OCI-LY3 (cell line): ENCODE measurements at regions not wholly inside any gene's neighbourhood (a gene's known extent, or its start where the extent isn't known, plus 50 kb on each side); places are given as distances from the start of the nearest gene placed in this dataset.
"Not testable (repeated sequence)": the region's sequence is repeated elsewhere in the genome, so short reads cannot be mapped to it uniquely, and the experiment has no call there.

ENCODE experiments used
- H2AFZ ChIP-seq: fragments of 200-600, 300-600 bp; shearing (Covaris generic); 2 replicates; pipeline ENCODE4 v1.6.0; 2014; ENCODE audit warnings: antibody characterized with exemption, low read depth, low read length
- H3K27ac ChIP-seq: fragments of 200-600, 300-600 bp; sonication (generic); 2 replicates; pipeline ENCODE4 v1.5.1; 2014; ENCODE audit warnings: mild to moderate bottlenecking, low read length, moderate library complexity, mixed read lengths
- H3K27me3 ChIP-seq: fragments of 200-600, 300-600 bp; sonication (generic); 2 replicates; pipeline ENCODE4 v1.6.1; 2014; ENCODE audit warnings: low read depth, low read length, mixed read lengths
- H3K36me3 ChIP-seq: fragments of 200-600, 300-600 bp; sonication (generic); replicated peaks from 2 replicates; pipeline ENCODE3; 2014; ENCODE audit warnings: low read depth, low read length, mixed read lengths
- H3K4me1 ChIP-seq: fragments of 300-600, 200-600 bp; sonication (generic); 2 replicates; pipeline ENCODE4 v1.6.1; 2014; ENCODE audit warnings: low read length, mixed read lengths
- H3K4me2 ChIP-seq: fragments of 200-600, 300-600 bp; sonication (generic); 2 replicates; pipeline ENCODE4 v1.6.1; 2014; ENCODE audit warnings: low read length, mixed read lengths
- H3K4me3 ChIP-seq: fragments of 300-600, 200-600 bp; sonication (generic); 2 replicates; pipeline ENCODE4 v1.5.1; 2014; ENCODE audit warnings: antibody characterized with exemption, mild to moderate bottlenecking, low read length, moderate library complexity
- H3K79me2 ChIP-seq: fragments of 300-600, 200-600 bp; shearing (Covaris generic); 2 replicates; pipeline ENCODE4 v1.6.1; 2014; ENCODE audit warnings: mild to moderate bottlenecking, low read length, mixed read lengths
- H3K9ac ChIP-seq: fragments of 300-600, 200-600 bp; shearing (Covaris generic); 2 replicates; pipeline ENCODE4 v1.6.0; 2014; ENCODE audit warnings: mild to moderate bottlenecking, low read length, moderate library complexity
- H3K9me3 ChIP-seq: fragments of 200-600, 300-600 bp; shearing (Covaris generic); 2 replicates; pipeline ENCODE4 v1.6.1; 2014; ENCODE audit warnings: low read length, mixed read lengths; ENCODE audit not compliant: insufficient read depth
- H4K20me1 ChIP-seq: fragments of 200-600, 300-600 bp; sonication (generic); 2 replicates; pipeline ENCODE4 v1.6.1; 2016; ENCODE audit warnings: low read length, mixed read lengths; ENCODE audit not compliant: insufficient read depth
- CTCF ChIP-seq: fragments of 200-600, 300-600 bp; sonication (generic); IDR thresholded peaks from 2 replicates; pipeline ENCODE4 v1.5.1; 2014; ENCODE audit warnings: antibody characterized with exemption, low read length, low read depth
- EZH2phosphoT487 ChIP-seq: fragments of 200-600 bp; shearing (Covaris generic); IDR thresholded peaks from 2 replicates; pipeline ENCODE4 v1.6.1; 2018; ENCODE audit warnings: antibody characterized with exemption, mixed run types, low read depth

GRCh38 chr2:181737302-181737701, 57.0 kb upstream of the NEUROD1 start:
- H2AFZ ChIP-seq, H3K27me3 ChIP-seq, H3K4me3 ChIP-seq, H3K36me3 ChIP-seq, H3K4me2 ChIP-seq, H4K20me1 ChIP-seq, H3K4me1 ChIP-seq, H3K9ac ChIP-seq, H3K9me3 ChIP-seq, H3K27ac ChIP-seq, H3K79me2 ChIP-seq: not testable (repeated sequence)

- no peak overlapping the region for H3K4me2 ChIP-seq
- H3K27ac ChIP-seq, result no peak overlapping the region
- no peak overlapping the region for H3K4me3 ChIP-seq
- no peak overlapping the region for H2AFZ ChIP-seq
- H3K4me1 ChIP-seq, result peaks cover 4% of the 10 kb centered on the region
- H3K9ac ChIP-seq, result no peak overlapping the region
- H3K9me3 ChIP-seq, result no peaks in the 10 kb centered on the region
- no peaks in the 10 kb centered on the region for H4K20me1 ChIP-seq
- no peaks in the 10 kb centered on the region for H3K27me3 ChIP-seq
- no peaks in the 10 kb centered on the region for H3K36me3 ChIP-seq
- no peaks in the 10 kb centered on the region for H3K79me2 ChIP-seq
- TF ChIP-seq EZH2phosphoT487 (no peak), CTCF (no peak)
Measured at GRCh38 chr2:181738074-181738473, 57.8 kb upstream of the NEUROD1 start.

- H3K36me3 ChIP-seq, result no peaks in the 10 kb centered on the region
- H4K20me1 ChIP-seq, result no peaks in the 10 kb centered on the region
- no peak overlapping the region for H2AFZ ChIP-seq
- TF ChIP-seq CTCF, result peak; percentile 11; the same call in 1 of the 2 replicates
- no peak for TF ChIP-seq EZH2phosphoT487
- H3K4me2 ChIP-seq, result no peak overlapping the region
- H3K4me3 ChIP-seq, result no peak overlapping the region
- no peaks in the 10 kb centered on the region for H3K27me3 ChIP-seq
- no peak overlapping the region for H3K9ac ChIP-seq
- no peaks in the 10 kb centered on the region for H3K79me2 ChIP-seq
- H3K27ac ChIP-seq, result no peak overlapping the region
- no peaks in the 10 kb centered on the region for H3K9me3 ChIP-seq
- H3K4me1 ChIP-seq, result peaks cover 9% of the 10 kb centered on the region
Measured at GRCh38 chr2:181738563-181738962, 58.2 kb upstream of the NEUROD1 start.

GRCh38 chr2:181741756-181742155, 61.4 kb upstream of the NEUROD1 start:
- no peak overlapping the region for H3K4me2 ChIP-seq
- H3K4me1 ChIP-seq, result peaks cover 12% of the 10 kb centered on the region
- no peaks in the 10 kb centered on the region for H3K27me3 ChIP-seq
- no peaks in the 10 kb centered on the region for H3K36me3 ChIP-seq
- no peak overlapping the region for H2AFZ ChIP-seq
- H3K9me3 ChIP-seq, result no peaks in the 10 kb centered on the region
- H4K20me1 ChIP-seq, result no peaks in the 10 kb centered on the region
- H3K27ac ChIP-seq, result no peak overlapping the region
- H3K79me2 ChIP-seq, result no peaks in the 10 kb centered on the region
- TF ChIP-seq EZH2phosphoT487 (no peak), CTCF (no peak)
- no peak overlapping the region for H3K4me3 ChIP-seq
- H3K9ac ChIP-seq, result no peak overlapping the region

- H3K9me3 ChIP-seq, result no peaks in the 10 kb centered on the region
Measured at GRCh38 chr2:181742361-181742760, 62.0 kb upstream of the NEUROD1 start.

More at GRCh38 chr2:181742361-181742760, 62.0 kb upstream of the NEUROD1 start:
- H3K4me1 ChIP-seq, result peaks cover 12% of the 10 kb centered on the region
- no peaks in the 10 kb centered on the region for H3K27me3 ChIP-seq
- H3K4me2 ChIP-seq, result no peak overlapping the region; the same call in 1 of the 2 replicates
- H3K36me3 ChIP-seq, result no peaks in the 10 kb centered on the region
- no peak for TF ChIP-seq CTCF
- TF ChIP-seq EZH2phosphoT487, result no peak
- H4K20me1 ChIP-seq, result no peaks in the 10 kb centered on the region
- no peak overlapping the region for H2AFZ ChIP-seq
- no peaks in the 10 kb centered on the region for H3K79me2 ChIP-seq
- no peak overlapping the region for H3K27ac ChIP-seq
- H3K4me3 ChIP-seq, result no peak overlapping the region
- H3K9ac ChIP-seq, result no peak overlapping the region
